ENCODE measurements at regions not wholly inside any gene's neighbourhood (a gene's known extent, or its start where the extent isn't known, plus 50 kb on each side); places are given as distances from the start of the nearest gene placed in this dataset.

DNA sequence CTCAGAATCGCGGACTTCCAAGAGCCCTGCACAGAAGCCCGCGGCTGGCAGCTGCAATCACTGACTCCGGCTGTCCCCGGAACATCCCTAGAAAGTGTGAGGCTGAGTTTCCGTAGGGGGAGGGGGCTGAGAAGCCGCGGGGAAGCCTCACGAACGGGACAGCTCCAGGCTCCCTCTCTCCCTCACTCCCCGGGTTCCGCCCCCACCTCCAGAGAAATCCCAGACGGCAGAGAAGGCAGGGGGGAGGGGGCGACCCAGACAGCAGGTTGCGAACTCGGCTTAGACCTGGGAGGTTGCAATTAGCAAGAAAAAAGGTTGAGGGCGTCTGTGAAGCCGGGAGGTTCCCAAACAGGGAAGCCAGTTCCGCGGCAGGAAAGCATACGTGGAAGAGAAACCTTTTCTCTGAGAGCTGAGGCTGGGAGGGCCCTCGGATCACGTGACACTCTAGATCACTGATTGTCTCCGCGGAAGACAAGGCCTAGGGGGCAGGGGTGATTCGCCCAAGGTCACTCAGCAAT, 73.8 kb upstream of the CPLX2 start:
- Mint-ChIP-seq H3K4me1 (peaks cover 0 to 17% (median 4%) of the 10 kb centered on the region in 4 donors), H3K27me3 (peaks cover 71% of the 10 kb centered on the region), H3K9me3 (peaks cover 0 to 20% (median 5%) of the 10 kb centered on the region in 7 donors), H3K4me3 (no peak overlapping the region), H3K27ac (no peak overlapping the region), H3K36me3 (peaks cover 3% of the 10 kb centered on the region)
- Histone ChIP-seq H3K4me3 (ENCODE audit: low read depth, low read length) (no peak overlapping the region), H3K27me3 (ENCODE audit: control insufficient read depth, insufficient read depth, low read length) (peaks cover 46% of the 10 kb centered on the region), H3K27ac (ENCODE audit: insufficient read depth, low read length, poor library complexity, severe bottlenecking) (no peak overlapping the region), H3K9me3 (ENCODE audit: control insufficient read depth in 2 of 2, low read length in 2 of 2) (no peaks in the 10 kb centered on the region), H3K36me3 (ENCODE audit: control insufficient read depth, insufficient read depth, low read length) (no peaks in the 10 kb centered on the region), H3K4me1 (ENCODE audit: control insufficient read depth, insufficient read depth, low read length, poor library complexity, severe bottlenecking) (peaks cover 9% of the 10 kb centered on the region)
- no peak for ATAC-seq (ENCODE audit: low read depth in 2 of 2)
- no peak for DNase-seq

DNA sequence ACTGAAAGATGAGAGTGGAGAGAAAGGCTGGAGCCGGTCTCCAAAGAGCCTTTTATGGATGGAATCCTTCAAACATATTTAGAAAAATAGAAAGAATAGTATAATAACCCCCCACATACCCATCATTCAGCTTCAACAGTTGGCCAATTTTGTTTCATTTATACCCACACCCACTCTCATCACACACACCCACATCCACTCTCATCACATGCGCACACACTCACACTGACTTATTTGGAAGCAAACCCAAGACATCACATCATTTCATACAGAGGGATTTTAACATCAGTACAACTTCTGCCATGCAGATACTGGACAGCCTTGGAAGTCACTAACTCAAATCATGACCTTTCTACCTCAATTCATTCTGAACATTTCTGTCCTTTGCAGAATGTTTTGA, 72.8 kb upstream of the CPLX2 start:
- Mint-ChIP-seq H3K36me3 (peaks cover 3% of the 10 kb centered on the region), H3K4me3 (no peak overlapping the region), H3K27ac (no peak overlapping the region), H3K4me1 (peaks cover 0 to 17% (median 4%) of the 10 kb centered on the region in 4 donors), H3K9me3 (peaks cover 0 to 20% (median 5%) of the 10 kb centered on the region in 7 donors), H3K27me3 (peaks cover 61% of the 10 kb centered on the region)
- Histone ChIP-seq H3K36me3 (ENCODE audit: control insufficient read depth, insufficient read depth, low read length) (no peaks in the 10 kb centered on the region), H3K4me3 (ENCODE audit: low read depth, low read length) (no peak overlapping the region), H3K27me3 (ENCODE audit: control insufficient read depth, insufficient read depth, low read length) (peaks cover 40% of the 10 kb centered on the region), H3K4me1 (ENCODE audit: control insufficient read depth, insufficient read depth, low read length, poor library complexity, severe bottlenecking) (peaks cover 9% of the 10 kb centered on the region), H3K9me3 (ENCODE audit: control insufficient read depth in 2 of 2, low read length in 2 of 2) (no peaks in the 10 kb centered on the region), H3K27ac (ENCODE audit: insufficient read depth, low read length, poor library complexity, severe bottlenecking) (no peak overlapping the region)
- no peak for ATAC-seq (ENCODE audit: low read depth in 2 of 2)
- DNase-seq, result no peak

DNA sequence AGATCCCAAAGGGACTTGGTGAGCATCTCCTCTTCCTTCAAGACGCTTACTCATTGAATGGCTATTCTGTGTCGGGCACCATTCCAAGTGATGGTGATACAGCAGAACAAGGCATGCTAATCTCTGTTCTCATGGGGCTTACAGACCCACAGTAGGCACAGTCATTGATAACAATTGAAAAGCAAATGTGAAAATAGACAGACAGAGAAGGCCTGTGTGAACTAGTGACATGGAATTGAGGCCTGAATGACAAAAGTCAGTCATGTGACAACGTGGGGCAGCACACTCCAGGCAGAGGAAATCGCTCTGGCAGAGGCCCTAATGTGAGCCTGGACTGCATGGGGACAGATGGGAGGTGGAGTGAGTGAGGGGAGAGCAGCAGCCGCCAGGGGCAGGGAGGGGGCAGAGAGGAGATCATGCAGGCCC, 70.7 kb upstream of the CPLX2 start:
- ATAC-seq (ENCODE audit: low read depth in 2 of 2), result no peak
- H3K9me3 Mint-ChIP-seq, result peaks cover 0 to 12% (median 3%) of the 10 kb centered on the region in 7 donors

DNA sequence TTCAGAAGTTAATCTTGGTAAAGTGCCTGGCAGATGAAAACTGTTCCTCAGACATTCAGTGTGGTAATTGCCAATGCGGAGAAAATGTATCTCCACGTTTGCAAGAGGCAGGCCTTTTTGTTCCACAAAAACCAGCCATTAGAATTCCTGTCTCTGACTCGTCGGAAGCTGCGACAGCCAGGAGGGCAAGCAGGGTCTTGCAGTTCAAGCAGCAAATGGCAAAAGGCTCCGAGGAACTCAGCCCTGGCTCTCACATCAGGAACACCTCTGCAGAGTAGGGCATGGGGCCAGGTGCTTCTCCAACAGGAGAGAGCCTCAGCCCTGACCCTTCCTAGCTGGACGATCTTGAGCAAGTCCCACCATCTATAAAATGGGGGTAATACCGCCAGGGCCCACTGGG, 69.0 kb upstream of the CPLX2 start:
- Histone ChIP-seq H3K27me3 (ENCODE audit: control insufficient read depth, insufficient read depth, low read length) (peaks cover 22% of the 10 kb centered on the region), H3K4me3 (ENCODE audit: low read depth, low read length) (no peak overlapping the region), H3K27ac (ENCODE audit: insufficient read depth, low read length, poor library complexity, severe bottlenecking) (no peak overlapping the region), H3K36me3 (ENCODE audit: control insufficient read depth, insufficient read depth, low read length) (no peaks in the 10 kb centered on the region), H3K9me3 (ENCODE audit: control insufficient read depth in 2 of 2, low read length in 2 of 2) (no peaks in the 10 kb centered on the region), H3K4me1 (ENCODE audit: control insufficient read depth, insufficient read depth, low read length, poor library complexity, severe bottlenecking) (peaks cover 2% of the 10 kb centered on the region)
- Mint-ChIP-seq H3K4me1 (peaks cover 0 to 11% (median 4%) of the 10 kb centered on the region in 4 donors), H3K27ac (no peak overlapping the region), H3K4me3 (no peak overlapping the region), H3K27me3 (peaks cover 35% of the 10 kb centered on the region), H3K9me3 (peaks cover 0 to 12% (median 0%) of the 10 kb centered on the region in 7 donors), H3K36me3 (no peaks in the 10 kb centered on the region)
- ATAC-seq (ENCODE audit: low read depth in 2 of 2) (no peak), DNase-seq (no peak)

More for the DNA sequence above, 70.7 kb upstream of the CPLX2 start:
- Histone ChIP-seq H3K27ac (ENCODE audit: insufficient read depth, low read length, poor library complexity, severe bottlenecking) (no peak overlapping the region), H3K36me3 (ENCODE audit: control insufficient read depth, insufficient read depth, low read length) (no peaks in the 10 kb centered on the region), H3K27me3 (ENCODE audit: control insufficient read depth, insufficient read depth, low read length) (peaks cover 30% of the 10 kb centered on the region), H3K4me3 (ENCODE audit: low read depth, low read length) (no peak overlapping the region), H3K4me1 (ENCODE audit: control insufficient read depth, insufficient read depth, low read length, poor library complexity, severe bottlenecking) (peaks cover 9% of the 10 kb centered on the region), H3K9me3 (ENCODE audit: control insufficient read depth in 2 of 2, low read length in 2 of 2) (no peaks in the 10 kb centered on the region)
- Mint-ChIP-seq H3K27ac (no peak overlapping the region), H3K27me3 (peaks cover 41% of the 10 kb centered on the region), H3K4me3 (no peak overlapping the region), H3K4me1 (peaks cover 0 to 16% (median 4%) of the 10 kb centered on the region in 4 donors), H3K36me3 (peaks cover 3% of the 10 kb centered on the region)
- no peak for DNase-seq

DNA sequence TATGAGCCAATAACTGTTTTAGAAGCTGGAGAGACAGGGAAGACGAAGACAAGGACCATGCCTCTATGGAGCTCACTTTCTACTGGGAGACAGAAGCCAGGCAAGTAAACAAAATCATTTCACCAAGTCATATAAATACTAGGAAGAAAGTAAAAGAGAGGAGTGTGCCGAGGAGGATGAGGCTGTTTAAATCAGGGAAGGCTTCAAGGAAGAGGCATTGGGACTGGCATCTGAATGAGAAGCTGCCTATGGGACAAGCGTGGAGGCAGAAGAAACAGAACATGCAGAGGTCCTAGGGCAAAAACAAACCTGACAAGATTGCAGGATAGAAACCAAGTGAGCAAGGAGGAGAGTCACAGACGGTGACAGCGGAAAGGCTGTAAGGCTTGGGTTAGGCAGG, 68.1 kb upstream of the CPLX2 start:
- no peaks in the 10 kb centered on the region for H3K4me1 ChIP-seq (ENCODE audit: control insufficient read depth, insufficient read depth, low read length, poor library complexity, severe bottlenecking)
- no peak for DNase-seq
- peaks cover 0 to 8% (median 0%) of the 10 kb centered on the region in 7 donors for H3K9me3 Mint-ChIP-seq
- no peak for ATAC-seq (ENCODE audit: low read depth in 2 of 2)
- H3K27me3 Mint-ChIP-seq, result peaks cover 29% of the 10 kb centered on the region
- no peaks in the 10 kb centered on the region for H3K36me3 Mint-ChIP-seq
- H3K36me3 ChIP-seq (ENCODE audit: control insufficient read depth, insufficient read depth, low read length), result no peaks in the 10 kb centered on the region
- peaks cover 16% of the 10 kb centered on the region for H3K27me3 ChIP-seq (ENCODE audit: control insufficient read depth, insufficient read depth, low read length)
- H3K9me3 ChIP-seq (ENCODE audit: control insufficient read depth in 2 of 2, low read length in 2 of 2), result no peaks in the 10 kb centered on the region
- H3K4me1 Mint-ChIP-seq, result peaks cover 0 to 3% (median 2%) of the 10 kb centered on the region in 4 donors
- no peak overlapping the region for H3K27ac Mint-ChIP-seq
- H3K4me3 Mint-ChIP-seq, result no peak overlapping the region
- H3K27ac ChIP-seq (ENCODE audit: insufficient read depth, low read length, poor library complexity, severe bottlenecking), result no peak overlapping the region
- H3K4me3 ChIP-seq (ENCODE audit: low read depth, low read length), result no peak overlapping the region

DNA sequence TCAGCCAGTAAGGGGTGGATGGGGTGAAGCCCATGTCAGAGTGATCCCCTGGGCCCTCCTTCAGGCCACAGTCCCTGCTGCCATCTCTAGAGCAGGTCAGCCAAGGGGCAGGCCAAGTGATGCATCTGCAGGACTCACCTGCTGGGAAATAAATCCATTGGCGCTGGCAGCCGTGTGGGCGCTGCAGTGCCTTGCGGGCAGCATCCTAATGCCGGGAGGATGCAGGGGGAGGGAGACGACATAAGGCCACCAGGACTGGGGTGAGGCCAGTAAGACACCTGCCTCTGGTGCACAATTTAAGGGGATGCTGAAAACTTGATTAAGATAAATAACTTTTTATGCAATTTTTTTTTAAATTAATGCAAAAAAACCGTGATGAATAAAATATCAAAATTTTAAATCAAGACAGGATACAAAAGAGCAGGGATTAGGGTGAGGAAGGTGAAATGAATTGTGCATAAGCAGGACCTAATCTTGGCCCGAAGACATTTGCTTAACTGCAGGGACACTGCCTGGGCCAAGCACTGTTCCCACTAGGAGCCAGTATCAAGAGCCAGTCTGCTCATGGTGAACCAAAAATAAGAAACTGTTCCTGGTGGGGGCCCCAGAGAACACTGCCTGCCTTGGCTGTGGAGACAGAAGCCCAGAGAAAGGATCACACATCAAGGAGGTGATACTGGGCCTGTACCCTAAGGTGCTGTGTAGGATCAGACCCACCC, 67.5 kb upstream of the CPLX2 start:
- Histone ChIP-seq H3K36me3 (ENCODE audit: control insufficient read depth, insufficient read depth, low read length) (no peaks in the 10 kb centered on the region), H3K9me3 (ENCODE audit: control insufficient read depth in 2 of 2, low read length in 2 of 2) (no peaks in the 10 kb centered on the region), H3K27me3 (ENCODE audit: control insufficient read depth, insufficient read depth, low read length) (peaks cover 10% of the 10 kb centered on the region), H3K4me3 (ENCODE audit: low read depth, low read length) (no peak overlapping the region), H3K4me1 (ENCODE audit: control insufficient read depth, insufficient read depth, low read length, poor library complexity, severe bottlenecking) (no peaks in the 10 kb centered on the region), H3K27ac (ENCODE audit: insufficient read depth, low read length, poor library complexity, severe bottlenecking) (no peak overlapping the region)
- Mint-ChIP-seq H3K27me3 (peaks cover 22% of the 10 kb centered on the region), H3K27ac (no peak overlapping the region), H3K36me3 (no peaks in the 10 kb centered on the region), H3K4me1 (peaks cover 0 to 3% (median 0%) of the 10 kb centered on the region in 4 donors), H3K9me3 (peaks cover 0 to 5% (median 0%) of the 10 kb centered on the region in 7 donors), H3K4me3 (no peak overlapping the region)
- ATAC-seq (ENCODE audit: low read depth in 2 of 2) (no peak), DNase-seq (no peak)

DNA sequence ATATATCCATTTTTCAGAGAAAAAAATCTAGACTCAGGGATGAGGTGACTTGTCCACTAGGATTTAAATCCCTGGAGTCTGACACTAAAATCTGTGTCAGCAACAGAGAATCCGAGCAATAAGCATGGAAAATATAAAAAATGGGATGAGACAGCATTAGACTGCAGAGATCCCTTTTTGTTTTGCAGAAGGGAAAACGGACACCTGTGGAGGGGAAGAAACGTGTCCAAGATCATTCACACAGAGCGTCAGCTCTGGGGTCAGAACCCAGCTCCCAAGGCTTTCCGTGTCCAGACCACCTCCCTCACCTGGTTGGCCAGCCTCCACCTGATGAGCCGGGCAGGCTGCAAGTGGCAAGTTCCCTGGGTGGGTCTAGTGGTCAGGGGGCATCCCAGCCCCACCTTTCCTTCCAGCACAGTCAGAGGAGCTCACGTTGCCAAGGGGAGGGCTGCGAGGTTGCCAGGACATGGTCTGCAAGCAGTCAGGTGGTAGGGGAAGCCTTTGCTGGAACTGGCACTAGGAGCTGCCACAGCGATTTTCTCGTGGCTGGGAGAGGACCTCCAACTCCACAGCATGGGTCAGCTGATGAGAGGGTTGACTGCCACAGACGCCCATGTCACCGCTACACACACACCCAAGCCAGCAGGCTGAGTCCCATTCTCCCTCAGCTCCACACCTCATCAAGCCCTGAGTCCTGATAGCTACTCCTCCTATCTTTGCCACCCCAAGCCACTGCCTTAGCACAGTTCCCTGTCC, 65.9 kb upstream of the CPLX2 start:
- peaks cover 0 to 3% (median 0%) of the 10 kb centered on the region in 4 donors for H3K4me1 Mint-ChIP-seq
- Histone ChIP-seq H3K36me3 (ENCODE audit: control insufficient read depth, insufficient read depth, low read length) (no peaks in the 10 kb centered on the region), H3K4me3 (ENCODE audit: low read depth, low read length) (no peak overlapping the region), H3K27me3 (ENCODE audit: control insufficient read depth, insufficient read depth, low read length) (peaks cover 4% of the 10 kb centered on the region), H3K27ac (ENCODE audit: insufficient read depth, low read length, poor library complexity, severe bottlenecking) (no peak overlapping the region), H3K4me1 (ENCODE audit: control insufficient read depth, insufficient read depth, low read length, poor library complexity, severe bottlenecking) (no peaks in the 10 kb centered on the region), H3K9me3 (ENCODE audit: control insufficient read depth in 2 of 2, low read length in 2 of 2) (no peaks in the 10 kb centered on the region)
- DNase-seq (no peak), ATAC-seq (ENCODE audit: low read depth in 2 of 2) (no peak)
- H3K27me3 Mint-ChIP-seq, result peaks cover 14% of the 10 kb centered on the region
- no peaks in the 10 kb centered on the region for H3K36me3 Mint-ChIP-seq
- no peak overlapping the region for H3K4me3 Mint-ChIP-seq
- no peak overlapping the region for H3K27ac Mint-ChIP-seq
- peaks cover 0 to 5% (median 0%) of the 10 kb centered on the region in 7 donors for H3K9me3 Mint-ChIP-seq
